ENCODE measurements at regions not wholly inside any gene's neighbourhood (a gene's known extent, or its start where the extent isn't known, plus 50 kb on each side); places are given as distances from the start of the nearest gene placed in this dataset.

- Histone ChIP-seq H3K27me3 (no peaks in the 10 kb centered on the region), H3K36me3 (no peaks in the 10 kb centered on the region), H3K9me3 (no peaks in the 10 kb centered on the region), H3K4me3 (no peak overlapping the region), H3K4me1 (no peaks in the 10 kb centered on the region), H3K27ac (no peak overlapping the region)
- intact Hi-C loops (cut with DNase I), result no loop called here
- WGBS, 2 donors, result 61 to 63% methylated on average over 2 of the region's 2 CpGs
- DNase-seq (no peak), ATAC-seq (no peak)
- no peak for TF ChIP-seq CTCF (IDR thresholded peaks at IDR 0.05)
Observed at GRCh38 chr2:211084352-211084751, 528.0 kb downstream of the CPS1 start.

GRCh38 chr2:211085056-211085680 is 528.8 kb downstream of the CPS1 start:
- H3K36me3 ChIP-seq, result no peaks in the 10 kb centered on the region
- no peak overlapping the region for H3K4me3 ChIP-seq
- H3K27me3 ChIP-seq, result no peaks in the 10 kb centered on the region
- H3K4me1 ChIP-seq, result no peaks in the 10 kb centered on the region
- H3K27ac ChIP-seq, result no peak overlapping the region
- peak; percentile 21 to 64 (median 59) for TF ChIP-seq CTCF (IDR thresholded peaks at IDR 0.05)
- ATAC-seq (no peak), DNase-seq (no peak)
- WGBS, 2 donors, result 18% methylated on average over 5 of the region's 5 CpGs
- H3K9me3 ChIP-seq, result no peaks in the 10 kb centered on the region
- intact Hi-C loops (cut with DNase I), result loop anchor here in 6 of 10 donors (5.0 kb wide), 1 partner anchor 1482 kb away; no protein-coding TSS in a partner anchor

GRCh38 chr2:211086049-211086448 is 529.6 kb downstream of the CPS1 start:
- intact Hi-C loops (cut with DNase I), result loop anchor here in 6 of 10 donors (5.0 kb wide), 1 partner anchor 1481 kb away; no protein-coding TSS in a partner anchor
- no peak for ATAC-seq
- H3K27ac ChIP-seq, result no peak overlapping the region
- no peak for TF ChIP-seq CTCF (IDR thresholded peaks at IDR 0.05)
- no peaks in the 10 kb centered on the region for H3K27me3 ChIP-seq
- H3K4me1 ChIP-seq, result no peaks in the 10 kb centered on the region
- no peak overlapping the region for H3K4me3 ChIP-seq
- H3K36me3 ChIP-seq, result no peaks in the 10 kb centered on the region
- 69 to 73% methylated on average over 3 of the region's 3 CpGs for WGBS, 2 donors
- DNase-seq, result no peak
- H3K9me3 ChIP-seq, result no peaks in the 10 kb centered on the region

- WGBS, 2 donors, result 80 to 83% methylated on average over 3 of the region's 3 CpGs
- ATAC-seq, result no peak
- H3K4me1 ChIP-seq, result no peaks in the 10 kb centered on the region
- H3K4me3 ChIP-seq, result no peak overlapping the region
- no peak for TF ChIP-seq CTCF (IDR thresholded peaks at IDR 0.05)
- DNase-seq, result no peak
- H3K27ac ChIP-seq, result no peak overlapping the region
- H3K9me3 ChIP-seq, result no peaks in the 10 kb centered on the region
- no peaks in the 10 kb centered on the region for H3K36me3 ChIP-seq
- intact Hi-C loops (cut with DNase I), result loop anchor here in 6 of 10 donors (1.0 to 5.0 kb wide), 2 partner anchors 30 to 1478 kb away; no protein-coding TSS in a partner anchor
- no peaks in the 10 kb centered on the region for H3K27me3 ChIP-seq
Observed at GRCh38 chr2:211089127-211089526, 532.7 kb downstream of the CPS1 start.
